IMR-90 (cell line): ENCODE measurements at regions not wholly inside any gene's neighbourhood (a gene's known extent, or its start where the extent isn't known, plus 50 kb on each side); places are given as distances from the start of the nearest gene placed in this dataset.
A peak's percentile ranks its signal among the peaks of the same experiment; 100 is the strongest.

Experiments
- BHLHE40 ChIP-seq: fragments of 150-350 bp; IDR thresholded peaks from 2 replicates; pipeline ENCODE4 v1.6.1; 2016; ENCODE audit warnings: mild to moderate bottlenecking, low read depth, low read length
- CEBPB ChIP-seq: IDR thresholded peaks from 2 replicates; pipeline ENCODE4 v1.6.1; 2012; ENCODE audit warnings: low read depth, low read length, improper control_type of control experiment
- FOS ChIP-seq: fragments of 150-350 bp; IDR thresholded peaks from 2 replicates; pipeline ENCODE4 v1.6.1; 2016; ENCODE audit warnings: low read depth, low read length
- MAFK ChIP-seq: IDR thresholded peaks from 2 replicates; pipeline ENCODE4 v1.6.1; 2012; ENCODE audit warnings: low read depth, low read length, improper control_type of control experiment
- MAZ ChIP-seq: IDR thresholded peaks from 2 replicates; pipeline ENCODE4 v1.6.1; 2012; ENCODE audit warnings: low read depth, mild to moderate bottlenecking, low read length, improper control_type of control experiment, moderate library complexity, borderline replicate concordance
- MXI1 ChIP-seq: IDR thresholded peaks from 2 replicates; pipeline ENCODE4 v1.6.1; 2012; ENCODE audit warnings: low read depth, mild to moderate bottlenecking, low read length, moderate library complexity, borderline replicate concordance
- POLR2A ChIP-seq: IDR thresholded peaks from 2 replicates; pipeline ENCODE4 v1.6.1; 2012; ENCODE audit warnings: mild to moderate bottlenecking, low read depth, low read length
- RAD21 ChIP-seq: IDR thresholded peaks from 2 replicates; pipeline ENCODE4 v1.6.1; 2012; ENCODE audit warnings: low read length, improper control_type of control experiment
- RCOR1 ChIP-seq: IDR thresholded peaks from 2 replicates; pipeline ENCODE4 v1.6.1; 2012; ENCODE audit warnings: mild to moderate bottlenecking, low read length, improper control_type of control experiment; ENCODE audit not compliant: insufficient replicate concordance
- RFX5 ChIP-seq: IDR thresholded peaks from 2 replicates; pipeline ENCODE4 v1.8.0; 2012; ENCODE audit warnings: low read depth, mild to moderate bottlenecking, low read length, moderate library complexity
- SMC3 ChIP-seq: fragments of 150-350 bp; IDR thresholded peaks from 2 replicates; pipeline ENCODE4 v1.6.1; 2016; ENCODE audit warnings: low read depth, mild to moderate bottlenecking, antibody characterized with exemption, low read length, moderate library complexity
- TF ChIP-seq, protein P1 (sequence below): conservative IDR thresholded peaks from 2 replicates; pipeline ENCODE4 v1.5.1; 2012; ENCODE audit warnings: mild to moderate bottlenecking, low read depth, low read length, improper control_type of control experiment
- TF ChIP-seq, protein P2 (sequence below): fragments of 150-350 bp; IDR thresholded peaks from 2 replicates; pipeline ENCODE4 v1.6.1; 2016; ENCODE audit warnings: low read depth, mild to moderate bottlenecking, low read length, moderate library complexity, borderline replicate concordance
- TF ChIP-seq, protein P3 (sequence below): fragments of 150-350 bp; IDR thresholded peaks from 2 replicates; pipeline ENCODE4 v1.6.1; 2017; ENCODE audit warnings: mild to moderate bottlenecking, antibody characterized with exemption, low read length, low read depth

DNA sequence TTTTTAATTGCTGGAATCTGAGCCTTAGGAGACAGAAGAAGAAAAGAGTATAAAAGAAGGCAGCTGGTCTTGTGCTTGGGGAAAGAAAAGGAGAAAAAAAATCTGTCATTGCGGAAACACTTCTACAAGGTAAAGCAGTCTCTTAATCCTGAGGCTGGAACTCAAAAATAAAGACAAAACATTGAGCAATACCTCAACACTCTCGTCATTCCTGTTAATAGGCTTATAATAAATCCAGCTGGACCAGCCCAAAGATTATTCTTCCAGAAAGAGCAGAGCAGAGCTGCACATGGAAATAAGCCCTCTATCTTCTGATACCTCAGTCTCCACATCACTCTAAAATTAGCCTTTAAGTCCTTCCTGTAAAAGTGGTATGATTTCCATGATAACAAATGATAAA, 62.0 kb upstream of the HIVEP1 start:
- TF ChIP-seq SMC3 (no peak), POLR2A (no peak), MAZ (no peak), CEBPB (peak; percentile 59; the same call in 1 of the 2 replicates), MAFK (no peak), RCOR1 (no peak), RAD21 (no peak), BHLHE40 (no peak), MXI1 (no peak), RFX5 (no peak), FOS (no peak)
- TF ChIP-seq, protein P1, sequence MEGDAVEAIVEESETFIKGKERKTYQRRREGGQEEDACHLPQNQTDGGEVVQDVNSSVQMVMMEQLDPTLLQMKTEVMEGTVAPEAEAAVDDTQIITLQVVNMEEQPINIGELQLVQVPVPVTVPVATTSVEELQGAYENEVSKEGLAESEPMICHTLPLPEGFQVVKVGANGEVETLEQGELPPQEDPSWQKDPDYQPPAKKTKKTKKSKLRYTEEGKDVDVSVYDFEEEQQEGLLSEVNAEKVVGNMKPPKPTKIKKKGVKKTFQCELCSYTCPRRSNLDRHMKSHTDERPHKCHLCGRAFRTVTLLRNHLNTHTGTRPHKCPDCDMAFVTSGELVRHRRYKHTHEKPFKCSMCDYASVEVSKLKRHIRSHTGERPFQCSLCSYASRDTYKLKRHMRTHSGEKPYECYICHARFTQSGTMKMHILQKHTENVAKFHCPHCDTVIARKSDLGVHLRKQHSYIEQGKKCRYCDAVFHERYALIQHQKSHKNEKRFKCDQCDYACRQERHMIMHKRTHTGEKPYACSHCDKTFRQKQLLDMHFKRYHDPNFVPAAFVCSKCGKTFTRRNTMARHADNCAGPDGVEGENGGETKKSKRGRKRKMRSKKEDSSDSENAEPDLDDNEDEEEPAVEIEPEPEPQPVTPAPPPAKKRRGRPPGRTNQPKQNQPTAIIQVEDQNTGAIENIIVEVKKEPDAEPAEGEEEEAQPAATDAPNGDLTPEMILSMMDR = no peak
- TF ChIP-seq, protein P2, sequence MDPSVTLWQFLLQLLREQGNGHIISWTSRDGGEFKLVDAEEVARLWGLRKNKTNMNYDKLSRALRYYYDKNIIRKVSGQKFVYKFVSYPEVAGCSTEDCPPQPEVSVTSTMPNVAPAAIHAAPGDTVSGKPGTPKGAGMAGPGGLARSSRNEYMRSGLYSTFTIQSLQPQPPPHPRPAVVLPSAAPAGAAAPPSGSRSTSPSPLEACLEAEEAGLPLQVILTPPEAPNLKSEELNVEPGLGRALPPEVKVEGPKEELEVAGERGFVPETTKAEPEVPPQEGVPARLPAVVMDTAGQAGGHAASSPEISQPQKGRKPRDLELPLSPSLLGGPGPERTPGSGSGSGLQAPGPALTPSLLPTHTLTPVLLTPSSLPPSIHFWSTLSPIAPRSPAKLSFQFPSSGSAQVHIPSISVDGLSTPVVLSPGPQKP = no peak
- TF ChIP-seq, protein P3, sequence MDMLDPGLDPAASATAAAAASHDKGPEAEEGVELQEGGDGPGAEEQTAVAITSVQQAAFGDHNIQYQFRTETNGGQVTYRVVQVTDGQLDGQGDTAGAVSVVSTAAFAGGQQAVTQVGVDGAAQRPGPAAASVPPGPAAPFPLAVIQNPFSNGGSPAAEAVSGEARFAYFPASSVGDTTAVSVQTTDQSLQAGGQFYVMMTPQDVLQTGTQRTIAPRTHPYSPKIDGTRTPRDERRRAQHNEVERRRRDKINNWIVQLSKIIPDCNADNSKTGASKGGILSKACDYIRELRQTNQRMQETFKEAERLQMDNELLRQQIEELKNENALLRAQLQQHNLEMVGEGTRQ = no peak
